HG02852 (cell line): ENCODE measurements at regions not wholly inside any gene's neighbourhood (a gene's known extent, or its start where the extent isn't known, plus 50 kb on each side); places are given as distances from the start of the nearest gene placed in this dataset.

ENCODE experiments used
- ATAC-seq: cut with Tn5 transposase; IDR thresholded peaks from one replicate; pipeline ENCODE4 v1.9.1; 2021; ENCODE audit warnings: mild to moderate bottlenecking, moderate library complexity; ENCODE audit not compliant: unreplicated experiment

GRCh38 chr4:148778980-148779675 is 336.9 kb upstream of the NR3C2 start:
- no peak for ATAC-seq

- no peak for ATAC-seq
These were observed 334.7 kb upstream of the NR3C2 start for GRCh38 chr4:148776941-148777340.

GRCh38 chr4:148774134-148774533 is 331.9 kb upstream of the NR3C2 start:
- no peak for ATAC-seq

- no peak for ATAC-seq
These were observed 331.1 kb upstream of the NR3C2 start for GRCh38 chr4:148773313-148773712.

- no peak for ATAC-seq
These were observed 328.6 kb upstream of the NR3C2 start for GRCh38 chr4:148770848-148771247.

- ATAC-seq: no peak
These were observed 328.2 kb upstream of the NR3C2 start for GRCh38 chr4:148770377-148770776.

- no peak for ATAC-seq
These were observed 322.5 kb upstream of the NR3C2 start for GRCh38 chr4:148764720-148765119.

GRCh38 chr4:148757171-148757570 is 315.0 kb upstream of the NR3C2 start:
- no peak for ATAC-seq

- no peak for ATAC-seq
These were observed 307.2 kb upstream of the NR3C2 start for GRCh38 chr4:148749403-148749802.

- ATAC-seq: no peak
These were observed 305.6 kb upstream of the NR3C2 start for GRCh38 chr4:148747721-148748268.

- ATAC-seq: no peak
These were observed 298.5 kb upstream of the NR3C2 start for GRCh38 chr4:148740701-148741100.

- no peak for ATAC-seq
These were observed 295.0 kb upstream of the NR3C2 start for GRCh38 chr4:148737061-148737770.

- ATAC-seq: peak; percentile 86
These were observed 293.4 kb upstream of the NR3C2 start for GRCh38 chr4:148735432-148736155.

- no peak for ATAC-seq
These were observed 288.6 kb upstream of the NR3C2 start for GRCh38 chr4:148730766-148731165.

GRCh38 chr4:148730082-148730640 is 287.9 kb upstream of the NR3C2 start:
- ATAC-seq: no peak

GRCh38 chr4:148717988-148718387 is 275.8 kb upstream of the NR3C2 start:
- no peak for ATAC-seq

- no peak for ATAC-seq
These were observed 274.3 kb upstream of the NR3C2 start for GRCh38 chr4:148716431-148717052.

- no peak for ATAC-seq
These were observed 262.1 kb upstream of the NR3C2 start for GRCh38 chr4:148704291-148704690.

GRCh38 chr4:148694702-148695101 is 252.5 kb upstream of the NR3C2 start:
- no peak for ATAC-seq

GRCh38 chr4:148693913-148694649 is 251.9 kb upstream of the NR3C2 start:
- no peak for ATAC-seq
